ENCODE measurements at regions not wholly inside any gene's neighbourhood (a gene's known extent, or its start where the extent isn't known, plus 50 kb on each side); places are given as distances from the start of the nearest gene placed in this dataset.

GRCh38 chr20:50318710-50319109 is 128.1 kb downstream of the CEBPB start:
- DNase-seq (ENCODE audit: low read depth, low spot score): no peak
- H3K4me3 ChIP-seq (ENCODE audit: low read length): no peak overlapping the region

DNA sequence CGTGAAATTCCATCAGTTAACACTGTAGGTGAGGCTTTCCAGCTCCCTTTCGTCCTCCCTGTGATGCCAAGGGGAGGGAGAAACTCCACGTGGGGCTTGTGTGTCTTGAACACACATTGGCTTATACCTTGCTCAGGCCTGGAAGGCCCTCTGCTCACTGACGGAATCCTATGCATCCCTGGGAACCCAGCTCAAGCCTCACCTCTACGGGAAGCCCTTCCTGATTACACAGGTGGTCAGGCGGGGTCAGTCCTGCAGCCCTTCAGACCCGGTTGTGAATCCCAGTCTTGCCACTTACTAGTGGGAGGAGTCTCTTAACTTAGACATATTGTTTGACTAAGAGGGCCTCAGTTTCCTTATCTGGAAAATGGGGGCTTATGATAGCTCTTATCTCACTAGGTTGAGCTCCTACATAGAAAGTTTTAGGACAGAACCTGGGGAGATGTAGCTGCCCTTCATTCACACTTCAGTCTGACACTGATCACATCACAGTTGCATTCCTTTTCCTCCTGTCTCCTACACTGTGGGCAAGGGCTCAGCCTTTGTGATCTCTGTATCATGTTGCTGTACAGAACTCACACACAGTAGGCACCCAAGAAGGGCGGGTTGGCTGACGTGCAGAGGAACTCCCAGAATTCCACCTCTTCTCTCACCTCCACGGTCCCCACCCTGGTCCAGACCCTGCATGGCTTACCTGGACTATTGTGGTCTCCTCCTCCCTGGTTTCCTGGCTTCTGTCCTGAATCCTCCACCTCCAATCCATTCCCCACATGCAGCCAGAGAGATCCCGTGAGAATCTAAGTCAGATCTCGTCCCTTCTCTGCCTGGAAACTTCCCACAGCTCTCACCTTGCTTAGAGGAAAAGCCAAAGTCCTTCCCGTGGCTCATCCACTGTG is 129.6 kb downstream of the CEBPB start:
- no peak for DNase-seq (ENCODE audit: low read depth, low spot score)
- H3K4me3 ChIP-seq (ENCODE audit: low read length): no peak overlapping the region

DNA sequence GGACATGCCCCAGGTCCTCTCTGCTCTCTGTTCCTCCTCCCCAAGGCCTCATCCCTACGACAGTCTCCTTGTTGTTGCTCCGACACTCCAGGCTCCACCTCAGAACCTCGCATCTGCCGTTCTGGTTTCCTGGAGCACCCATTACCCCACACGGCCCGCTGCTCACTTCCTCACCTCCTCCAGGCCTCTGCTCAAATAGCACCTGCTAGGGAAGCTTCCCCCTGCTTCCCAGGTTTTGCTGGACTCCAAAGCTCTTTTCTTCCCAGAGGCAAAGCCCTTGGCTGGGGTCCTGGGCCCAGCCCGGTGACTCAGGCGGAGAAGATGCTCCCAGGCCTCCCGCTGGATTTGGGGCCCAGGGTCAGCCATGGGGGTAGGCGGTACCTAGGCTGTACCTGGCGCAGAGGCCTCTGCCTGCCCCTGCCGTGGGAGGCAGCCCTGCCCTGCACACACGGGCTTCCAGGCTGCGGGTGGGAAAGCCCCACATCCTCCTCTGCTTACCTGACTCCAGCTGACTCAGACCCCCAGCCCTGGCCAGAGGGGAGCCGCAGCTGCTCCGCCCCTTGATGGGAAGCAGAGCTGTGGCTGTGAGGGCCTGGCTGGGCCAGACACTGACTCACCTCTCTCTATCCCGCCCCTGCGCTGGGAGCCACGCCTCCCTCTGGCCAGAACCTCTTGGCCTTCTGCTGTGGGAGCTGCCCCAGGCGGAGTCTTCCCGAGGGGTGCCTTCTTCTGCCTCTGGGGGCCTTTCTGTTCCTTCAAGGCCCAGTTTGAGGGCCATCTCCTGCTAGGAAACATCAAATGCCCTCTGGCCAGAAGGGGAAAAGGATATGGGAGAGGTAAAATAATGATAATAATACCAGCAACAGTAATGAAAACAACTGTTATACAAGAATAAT is 130.5 kb downstream of the CEBPB start:
- DNase-seq (ENCODE audit: low read depth, low spot score): no peak
- H3K4me3 ChIP-seq (ENCODE audit: low read length): no peak overlapping the region

DNA sequence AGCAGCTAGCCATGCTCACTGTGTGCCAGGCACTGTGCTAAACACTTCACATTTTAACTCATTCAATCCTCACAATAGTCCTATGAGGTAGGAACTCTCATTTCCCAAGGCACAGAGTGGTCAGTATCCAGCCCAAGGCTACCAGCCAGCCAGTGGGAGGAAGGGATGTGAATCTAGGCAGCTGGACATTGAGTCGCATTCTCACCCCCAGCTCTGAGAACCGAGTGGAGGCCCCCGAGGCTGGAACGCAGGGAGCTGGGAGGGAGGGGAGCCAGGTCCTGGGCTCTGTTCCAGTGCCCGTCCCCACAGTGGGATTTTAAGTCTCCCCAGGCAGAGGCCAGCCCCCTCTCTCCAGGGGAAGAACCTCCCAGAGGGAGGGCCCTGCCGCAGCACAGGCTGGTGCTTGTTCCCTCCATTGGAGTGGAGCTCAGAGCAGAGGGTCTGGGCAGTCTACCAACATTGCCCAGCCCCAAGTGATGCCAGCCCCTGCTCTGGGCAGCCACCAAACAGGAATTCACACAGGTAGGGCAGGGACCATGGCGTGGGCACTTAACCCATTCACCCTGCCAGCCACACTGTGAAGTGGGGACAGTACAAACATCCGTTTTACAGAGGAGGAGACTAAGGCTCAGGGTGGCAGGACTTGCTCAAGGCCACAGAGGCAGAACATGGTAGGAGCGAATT is 131.3 kb downstream of the CEBPB start:
- no peak overlapping the region for H3K4me3 ChIP-seq (ENCODE audit: low read length)
- DNase-seq (ENCODE audit: low read depth, low spot score): no peak

DNA sequence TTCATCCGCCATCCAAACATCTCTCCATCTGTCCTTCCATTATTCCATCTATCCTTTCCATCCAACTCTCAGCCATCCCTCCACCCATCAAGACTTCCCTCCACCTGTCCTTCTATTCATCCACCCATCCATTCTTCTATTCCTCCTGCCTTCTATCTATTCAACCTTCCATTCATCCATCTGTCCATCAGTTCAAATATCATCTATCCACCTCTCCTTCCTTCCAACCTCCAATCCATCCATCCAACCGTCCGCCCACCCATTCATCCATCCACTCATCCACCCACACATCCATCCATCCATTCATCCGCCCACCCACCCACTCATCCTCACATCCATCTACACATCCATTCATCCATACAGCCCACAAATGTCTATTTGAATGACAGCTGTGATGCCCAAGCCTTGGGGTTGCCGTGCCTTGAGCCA is 132.1 kb downstream of the CEBPB start:
- DNase-seq (ENCODE audit: low read depth, low spot score): no peak
- H3K4me3 ChIP-seq (ENCODE audit: low read length): no peak overlapping the region

GRCh38 chr20:50323209-50323608 is 132.6 kb downstream of the CEBPB start:
- no peak for DNase-seq (ENCODE audit: low read depth, low spot score)
- no peak overlapping the region for H3K4me3 ChIP-seq (ENCODE audit: low read length)

GRCh38 chr20:50323777-50324775 is 133.4 kb downstream of the CEBPB start:
- no peak overlapping the region for H3K4me3 ChIP-seq (ENCODE audit: low read length)
- DNase-seq (ENCODE audit: low read depth, low spot score): no peak

DNA sequence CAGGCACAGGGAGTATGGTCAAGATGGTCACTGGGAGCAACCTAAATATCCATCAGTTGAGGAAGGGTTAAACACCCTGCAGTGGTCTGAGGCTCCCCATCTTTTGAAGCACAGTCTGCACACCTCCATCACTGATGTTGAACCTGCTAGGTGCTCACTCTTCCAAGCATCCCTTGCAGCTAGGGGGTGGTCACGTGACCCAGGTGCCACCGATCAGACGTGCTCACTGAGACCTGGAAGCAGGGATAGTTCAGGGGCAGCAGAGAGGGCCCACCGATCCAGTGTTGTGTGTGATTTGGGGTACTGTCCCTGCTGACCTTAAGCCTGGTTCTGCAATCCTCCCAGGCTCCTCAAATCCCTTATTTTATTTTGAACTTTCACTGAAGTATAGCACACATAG is 134.6 kb downstream of the CEBPB start:
- no peak overlapping the region for H3K4me3 ChIP-seq (ENCODE audit: low read length)
- DNase-seq (ENCODE audit: low read depth, low spot score): no peak

- DNase-seq (ENCODE audit: low read depth, low spot score): no peak
- H3K4me3 ChIP-seq (ENCODE audit: low read length): no peak overlapping the region
Measured at GRCh38 chr20:50325651-50326050, 135.0 kb downstream of the CEBPB start.

- no peak overlapping the region for H3K4me3 ChIP-seq (ENCODE audit: low read length)
- no peak for DNase-seq (ENCODE audit: low read depth, low spot score)
Measured at GRCh38 chr20:50327666-50328065, 137.0 kb downstream of the CEBPB start.

DNA sequence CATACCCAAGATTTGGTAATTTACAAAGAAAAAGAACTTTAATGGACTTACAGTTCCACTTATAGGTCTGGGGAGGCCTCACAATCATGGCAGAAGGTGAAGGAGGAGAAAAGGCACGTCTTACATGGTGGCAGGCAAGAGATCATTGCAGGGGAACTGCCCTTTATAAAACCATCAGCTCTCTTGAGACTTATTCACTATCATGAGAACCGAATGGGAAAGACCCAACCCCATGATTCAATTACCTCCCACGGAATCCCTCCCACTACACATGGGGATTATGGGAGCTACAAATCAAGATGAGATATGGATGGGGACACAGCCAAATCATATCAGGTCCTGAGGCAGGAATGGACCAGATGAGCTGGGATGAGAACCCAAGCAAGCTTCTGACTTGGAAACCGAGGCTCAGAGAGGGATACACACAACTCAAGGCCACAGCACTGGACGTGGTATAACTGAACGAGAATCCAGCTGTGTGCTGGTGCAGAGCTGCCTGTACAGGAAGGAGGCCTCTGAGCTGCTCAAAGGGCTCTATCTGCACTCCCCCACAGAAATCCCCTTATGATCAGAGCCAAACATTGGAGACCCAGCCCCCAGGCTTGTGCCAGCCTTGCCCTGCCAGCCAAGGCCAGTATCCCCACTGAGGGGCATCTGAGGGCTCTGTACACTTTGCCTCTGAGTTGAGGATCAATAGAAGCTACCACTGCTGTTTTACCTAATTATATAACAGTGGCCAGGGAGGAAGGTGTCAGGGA is 137.8 kb downstream of the CEBPB start:
- DNase-seq (ENCODE audit: low read depth, low spot score): no peak
- H3K4me3 ChIP-seq (ENCODE audit: low read length): no peak overlapping the region

- no peak for DNase-seq (ENCODE audit: low read depth, low spot score)
- H3K4me3 ChIP-seq (ENCODE audit: low read length): no peak overlapping the region
Measured at GRCh38 chr20:50328996-50329898, 138.6 kb downstream of the CEBPB start.

DNA sequence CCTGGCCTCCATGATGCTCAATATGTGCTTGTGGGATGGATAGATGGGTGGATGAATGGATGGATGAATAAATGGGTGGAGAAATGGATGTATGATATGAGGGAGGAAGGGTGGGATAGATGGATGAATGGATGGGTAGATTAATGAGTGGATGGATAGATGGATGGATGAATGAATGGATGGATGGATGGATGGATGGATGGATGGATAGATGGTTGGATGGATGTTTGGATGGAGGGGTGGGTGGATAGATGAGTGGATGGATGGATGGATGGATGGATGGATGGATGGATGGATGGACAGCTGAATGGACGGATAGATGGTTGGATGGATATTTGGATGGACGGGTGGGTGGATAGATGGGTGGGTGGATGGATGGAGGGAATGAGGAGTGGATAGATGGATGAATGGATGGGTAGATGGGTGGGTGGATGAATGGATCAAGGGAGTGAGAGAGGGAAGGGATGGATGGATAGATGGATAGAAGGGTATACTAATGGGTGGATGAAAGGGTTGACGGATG is 139.4 kb downstream of the CEBPB start:
- DNase-seq (ENCODE audit: low read depth, low spot score): no peak
- no peak overlapping the region for H3K4me3 ChIP-seq (ENCODE audit: low read length)

- no peak for DNase-seq (ENCODE audit: low read depth, low spot score)
- H3K4me3 ChIP-seq (ENCODE audit: low read length): no peak overlapping the region
Measured at GRCh38 chr20:50330504-50331313, 140.1 kb downstream of the CEBPB start.

DNA sequence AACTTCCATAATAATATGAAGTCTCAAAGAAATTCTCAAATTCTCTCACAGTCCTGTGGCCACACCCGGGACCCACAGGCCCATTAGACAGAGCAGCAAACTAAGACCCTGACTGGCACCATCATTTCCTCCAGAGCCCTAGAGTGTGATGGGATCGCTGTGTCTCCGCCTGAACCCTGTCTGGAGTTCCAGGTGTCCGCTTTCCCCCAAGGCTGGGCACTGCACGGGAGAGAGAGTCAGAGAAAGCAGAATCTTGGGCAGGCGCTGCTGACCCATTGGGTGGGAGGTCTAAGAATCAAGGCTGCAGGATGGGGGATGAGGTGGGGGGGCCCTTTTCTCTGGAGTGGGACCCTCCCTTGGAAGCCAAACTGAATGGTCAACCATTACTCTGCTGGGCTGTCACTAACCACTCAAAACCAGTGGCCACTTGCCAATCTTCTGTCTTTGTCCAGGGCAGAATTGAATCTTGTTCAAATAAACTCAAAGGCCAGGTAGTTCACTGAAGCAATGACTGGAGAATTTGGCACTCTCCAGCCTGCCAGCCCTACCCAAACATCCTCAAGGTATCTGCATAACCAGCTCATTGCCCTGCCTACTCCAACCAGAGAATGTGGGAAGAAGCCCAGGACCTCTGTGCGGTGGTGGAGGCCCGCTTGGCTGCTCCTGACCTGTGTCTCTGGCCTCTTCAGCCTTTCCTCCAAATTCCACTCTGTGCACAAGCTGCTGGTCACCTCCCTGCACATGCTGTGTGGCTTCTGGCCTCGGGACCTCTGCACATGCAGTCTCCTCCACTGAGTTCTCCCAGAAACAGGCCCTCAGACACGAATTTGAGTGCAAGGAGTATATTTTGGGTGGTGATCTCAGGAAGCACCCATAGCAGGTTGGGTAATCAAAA is 141.1 kb downstream of the CEBPB start:
- DNase-seq (ENCODE audit: low read depth, low spot score): no peak

More for the DNA sequence above, 141.1 kb downstream of the CEBPB start:
- no peak overlapping the region for H3K4me3 ChIP-seq (ENCODE audit: low read length)
